22Rv1 (cell line): ENCODE measurements at regions not wholly inside any gene's neighbourhood (a gene's known extent, or its start where the extent isn't known, plus 50 kb on each side); places are given as distances from the start of the nearest gene placed in this dataset.
A peak's percentile ranks its signal among the peaks of the same experiment; 100 is the strongest.

Experiments used
- H3K27ac ChIP-seq: fragments of 450-650 bp; 2 replicates; pipeline ENCODE4 v1.5.1; 2017
- CTCF ChIP-seq: fragments of 450-650 bp; IDR thresholded peaks from 2 replicates; pipeline ENCODE4 v1.5.1; 2017; ENCODE audit warnings: mild to moderate bottlenecking
- ZFX ChIP-seq: fragments of 450-650 bp; IDR thresholded peaks from 2 replicates; pipeline ENCODE4 v1.6.1; 2017; ENCODE audit warnings: antibody characterized with exemption, borderline replicate concordance

- no peak for TF ChIP-seq ZFX
- no peak for TF ChIP-seq CTCF
- H3K27ac ChIP-seq, result no peak overlapping the region
Measured at GRCh38 chr1:11350265-11350664, 77.3 kb downstream of the UBIAD1 start.

- H3K27ac ChIP-seq, result no peak overlapping the region
- TF ChIP-seq CTCF (0 out of 2 replicates have a peak, but pooled peaks have one; percentile 8), ZFX (no peak)
Measured at GRCh38 chr1:11352058-11352715, 79.2 kb downstream of the UBIAD1 start.

GRCh38 chr1:11352816-11353799, 80.1 kb downstream of the UBIAD1 start:
- H3K27ac ChIP-seq, result no peak overlapping the region

GRCh38 chr1:11354893-11355553, 82.0 kb downstream of the UBIAD1 start:
- TF ChIP-seq ZFX (no peak), CTCF (no peak)
- H3K27ac ChIP-seq, result no peak overlapping the region

More at GRCh38 chr1:11352816-11353799, 80.1 kb downstream of the UBIAD1 start:
- no peak for TF ChIP-seq CTCF
- TF ChIP-seq ZFX, result no peak

- no peak overlapping the region for H3K27ac ChIP-seq
- TF ChIP-seq CTCF, result no peak
- TF ChIP-seq ZFX, result no peak
Measured at GRCh38 chr1:11355559-11356475, 82.8 kb downstream of the UBIAD1 start.

DNA sequence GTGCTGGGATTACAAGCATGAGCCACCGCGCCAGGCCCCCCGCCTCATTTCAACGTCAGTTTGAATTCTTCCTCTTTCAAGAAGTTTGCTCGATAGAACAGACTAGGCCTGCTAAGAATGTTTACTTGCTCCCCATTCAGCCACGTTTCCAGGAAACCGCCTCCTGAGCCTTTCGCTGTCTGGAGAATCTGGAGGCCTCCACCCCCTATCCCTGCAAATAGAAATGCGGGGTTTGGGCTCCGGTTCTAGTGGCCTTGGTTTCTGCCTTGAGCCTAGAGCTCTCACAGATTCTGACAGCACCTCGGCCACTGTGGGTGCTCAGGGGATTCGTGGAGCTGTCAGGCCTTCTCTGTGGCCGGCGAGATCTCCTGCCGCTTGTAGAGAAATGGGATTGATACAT, 84.3 kb downstream of the UBIAD1 start:
- no peak for TF ChIP-seq CTCF
- TF ChIP-seq ZFX, result no peak
- H3K27ac ChIP-seq, result no peak overlapping the region
